ENCODE measurements at regions not wholly inside any gene's neighbourhood (a gene's known extent, or its start where the extent isn't known, plus 50 kb on each side); places are given as distances from the start of the nearest gene placed in this dataset.
"Not testable (repeated sequence)": the region's sequence is repeated elsewhere in the genome, so short reads cannot be mapped to it uniquely, and the experiment has no call there.

- CTCF ChIA-PET (ENCODE audit: low intra/inter-chr PET ratio); H4K20me1 ChIP-seq (replicated peaks; ENCODE audit: control insufficient read depth, insufficient read depth, low read length); H2AFZ ChIP-seq (ENCODE audit: low read depth, low read length); H3K4me1 ChIP-seq (replicated peaks in 1 of 2; ENCODE audit: control insufficient read depth in 2 of 2, insufficient read depth in 2 of 2, low read length in 2 of 2); in situ Hi-C loops (cut with MboI); intact Hi-C loops (cut with micrococcal nuclease); POLR2A ChIA-PET; H3K79me2 ChIP-seq (ENCODE audit: control insufficient read depth, insufficient read depth, low read length); H3K9ac ChIP-seq (ENCODE audit: insufficient read depth in 1 of 2, low read depth in 2 of 2, low read length in 2 of 2); H3K27me3 ChIP-seq (ENCODE audit: control insufficient read depth in 2 of 2, insufficient read depth in 2 of 2, low read length in 2 of 2); H3K9me3 ChIP-seq (replicated peaks; ENCODE audit: control insufficient read depth, insufficient read depth, low read depth, low read length); H3K36me3 ChIP-seq (ENCODE audit: control insufficient read depth, insufficient read depth, low read length); H3K4me2 ChIP-seq (ENCODE audit: insufficient read depth, low read length); BruUV-seq (replicated peaks); ATAC-seq; H3K4me3 ChIP-seq; FAIRE-seq; H3K9me1 ChIP-seq (ENCODE audit: control insufficient read depth, insufficient read depth, low read length); DNase-seq (ENCODE audit: extremely low read depth in 1 of 4, low spot score in 3 of 4); H3K27ac ChIP-seq (ENCODE audit: extremely low read depth, low read depth, low read length): not testable (repeated sequence)
- TF ChIP-seq ZNF146 (CRISPR knock-in tag; IDR thresholded peaks at IDR 0.05; ENCODE audit: unreplicated experiment): peak; percentile 52
- WGBS (ENCODE audit: insufficient coverage, low coverage, missing lambda C conversion rate): 7% methylated on average over 1 of the region's 2 CpGs
Measured at GRCh38 chr12:102255687-102256086, 58.1 kb upstream of the PMCH start.

DNA sequence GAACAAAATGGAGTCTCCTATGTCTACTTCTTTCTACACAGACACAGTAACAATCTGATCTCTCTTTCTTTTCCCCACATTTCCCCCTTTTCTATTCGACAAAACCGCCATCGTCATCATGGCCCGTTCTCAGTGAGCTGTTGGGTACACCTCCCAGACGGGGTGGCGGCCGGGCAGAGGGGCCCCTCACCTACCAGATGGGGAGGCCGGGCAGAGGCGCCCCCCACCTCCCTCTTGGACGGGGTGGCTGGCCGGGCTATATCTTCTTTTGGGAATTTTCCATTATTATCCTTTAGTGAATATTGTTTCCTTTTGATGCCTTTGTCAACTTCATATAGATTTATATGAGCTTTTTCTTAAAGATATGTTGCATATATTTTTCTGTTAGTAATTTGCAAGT, 53.4 kb upstream of the PMCH start:
- H3K36me3 ChIP-seq (ENCODE audit: control insufficient read depth, insufficient read depth, low read length); intact Hi-C loops (cut with micrococcal nuclease); H3K4me3 ChIP-seq; H3K9ac ChIP-seq (ENCODE audit: insufficient read depth in 1 of 2, low read depth in 2 of 2, low read length in 2 of 2); H4K20me1 ChIP-seq (replicated peaks; ENCODE audit: control insufficient read depth, insufficient read depth, low read length); H2AFZ ChIP-seq (ENCODE audit: low read depth, low read length); H3K27ac ChIP-seq (ENCODE audit: extremely low read depth, low read depth, low read length); H3K9me1 ChIP-seq (ENCODE audit: control insufficient read depth, insufficient read depth, low read length); POLR2A ChIA-PET; H3K4me2 ChIP-seq (ENCODE audit: insufficient read depth, low read length); H3K27me3 ChIP-seq (ENCODE audit: control insufficient read depth in 2 of 2, insufficient read depth in 2 of 2, low read length in 2 of 2); H3K79me2 ChIP-seq (ENCODE audit: control insufficient read depth, insufficient read depth, low read length); CTCF ChIA-PET (ENCODE audit: low intra/inter-chr PET ratio); H3K9me3 ChIP-seq (replicated peaks; ENCODE audit: control insufficient read depth, insufficient read depth, low read depth, low read length); H3K4me1 ChIP-seq (replicated peaks in 1 of 2; ENCODE audit: control insufficient read depth in 2 of 2, insufficient read depth in 2 of 2, low read length in 2 of 2); BruUV-seq (replicated peaks); DNase-seq (ENCODE audit: extremely low read depth in 1 of 4, low spot score in 3 of 4); ATAC-seq; FAIRE-seq; in situ Hi-C loops (cut with MboI): not testable (repeated sequence)
- 18% methylated on average over 4 of the region's 11 CpGs for WGBS (ENCODE audit: insufficient coverage, low coverage, missing lambda C conversion rate)
